GM18511 (cell line): ENCODE measurements at regions not wholly inside any gene's neighbourhood (a gene's known extent, or its start where the extent isn't known, plus 50 kb on each side); places are given as distances from the start of the nearest gene placed in this dataset.

Experiments used
- ATAC-seq: cut with Tn5 transposase; IDR thresholded peaks from one replicate; pipeline ENCODE4 v1.9.1; 2021; ENCODE audit warnings: mild to moderate bottlenecking, moderate library complexity; ENCODE audit not compliant: unreplicated experiment

- ATAC-seq: no peak
These were observed 106.5 kb downstream of the CDH26 start for GRCh38 chr20:60064554-60065196.

DNA sequence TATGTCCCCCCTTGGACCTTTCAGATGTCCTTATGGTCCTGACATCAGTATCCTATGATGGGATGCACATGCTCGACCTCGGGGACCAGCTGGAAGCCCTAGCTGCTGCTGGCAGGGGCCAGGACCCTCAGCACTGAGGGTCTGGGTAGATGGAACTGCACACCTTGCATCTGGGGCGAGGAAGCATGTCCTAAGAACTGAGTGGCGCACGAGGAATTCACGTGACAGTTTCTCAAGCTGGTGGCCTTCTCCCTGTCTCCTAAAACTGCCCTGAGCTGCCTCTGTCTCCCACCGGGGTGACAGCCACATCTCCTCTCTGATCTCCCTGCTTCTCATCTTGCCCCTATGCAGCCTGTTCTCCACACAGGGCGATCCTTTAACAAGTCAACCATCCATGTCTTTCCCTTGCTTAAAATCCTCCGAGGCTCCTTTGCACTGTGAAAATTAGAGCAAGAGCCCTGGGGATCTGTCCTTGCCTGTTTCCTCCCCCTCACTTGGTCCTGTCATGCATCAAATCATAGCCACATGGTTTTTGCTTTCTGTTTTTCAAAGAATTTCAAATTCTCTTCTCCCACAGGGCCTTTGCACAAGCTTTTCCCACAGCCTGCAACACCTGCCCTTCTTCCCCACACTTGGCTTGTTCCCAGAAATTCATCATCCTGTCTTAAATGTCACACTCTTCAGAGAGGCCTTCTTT is 107.7 kb downstream of the CDH26 start:
- no peak for ATAC-seq

DNA sequence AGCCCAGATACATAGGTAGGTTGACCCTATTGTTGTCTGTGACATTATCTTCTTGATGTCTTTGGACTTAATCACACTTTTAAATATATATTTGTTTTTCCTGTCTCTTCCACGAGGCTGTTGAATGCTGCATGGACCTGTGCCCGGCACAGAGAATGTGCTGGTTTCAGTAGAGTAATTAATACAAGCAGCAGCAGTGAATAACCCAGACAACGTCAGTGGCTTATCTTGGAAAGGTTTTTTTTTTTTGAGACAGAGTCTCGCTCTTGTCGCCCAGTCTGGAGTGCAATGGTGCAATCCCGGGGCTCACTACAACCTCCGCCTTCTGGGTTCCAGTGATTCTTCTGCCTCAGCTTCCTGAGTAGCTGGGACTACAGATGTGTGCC is 108.2 kb downstream of the CDH26 start:
- ATAC-seq: no peak

DNA sequence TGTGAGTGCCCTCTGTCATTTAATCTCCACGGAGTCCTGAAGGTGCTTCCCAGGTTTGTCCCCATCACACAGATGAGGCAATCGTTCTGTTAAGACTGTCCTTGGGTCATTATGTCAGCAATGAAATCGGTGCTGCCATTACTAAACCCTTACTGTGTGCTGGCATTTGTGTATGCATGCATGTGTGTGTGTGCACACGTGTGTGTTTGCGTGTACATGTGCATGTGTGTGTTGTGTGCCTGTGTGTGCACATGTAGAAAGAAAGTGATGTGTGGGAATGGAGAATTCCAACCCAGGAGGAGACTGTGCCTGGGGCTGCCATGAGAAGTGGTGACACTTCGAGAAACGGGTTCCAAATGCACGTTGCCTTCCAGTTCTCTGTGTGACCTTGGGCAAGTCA is 110.3 kb downstream of the CDH26 start:
- no peak for ATAC-seq

DNA sequence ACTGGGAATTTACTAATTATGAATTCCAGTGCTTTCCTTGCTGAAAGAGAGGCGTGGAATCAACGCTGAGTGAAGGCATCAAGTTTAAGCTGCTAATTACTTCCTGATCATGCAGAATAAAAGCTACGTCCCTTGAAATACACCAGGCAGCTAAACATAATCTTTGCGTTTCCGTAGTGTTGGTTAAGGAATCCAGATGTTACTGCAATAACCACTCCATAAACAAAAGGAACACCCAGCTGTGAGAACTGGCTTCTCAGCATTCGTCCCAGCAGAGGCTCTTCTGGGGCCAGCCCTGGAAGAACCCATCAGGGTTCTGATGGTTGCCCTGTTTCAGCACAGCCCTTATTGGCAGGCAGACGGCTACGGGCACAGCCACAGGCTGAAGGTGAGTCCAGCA is 111.4 kb downstream of the CDH26 start:
- no peak for ATAC-seq

GRCh38 chr20:60070791-60071190 is 112.6 kb downstream of the CDH26 start:
- ATAC-seq: no peak

- ATAC-seq: no peak
These were observed 113.7 kb downstream of the CDH26 start for GRCh38 chr20:60071965-60072364.

- no peak for ATAC-seq
These were observed 114.9 kb downstream of the CDH26 start for GRCh38 chr20:60073086-60073485.

GRCh38 chr20:60073504-60073903 is 115.3 kb downstream of the CDH26 start:
- no peak for ATAC-seq

DNA sequence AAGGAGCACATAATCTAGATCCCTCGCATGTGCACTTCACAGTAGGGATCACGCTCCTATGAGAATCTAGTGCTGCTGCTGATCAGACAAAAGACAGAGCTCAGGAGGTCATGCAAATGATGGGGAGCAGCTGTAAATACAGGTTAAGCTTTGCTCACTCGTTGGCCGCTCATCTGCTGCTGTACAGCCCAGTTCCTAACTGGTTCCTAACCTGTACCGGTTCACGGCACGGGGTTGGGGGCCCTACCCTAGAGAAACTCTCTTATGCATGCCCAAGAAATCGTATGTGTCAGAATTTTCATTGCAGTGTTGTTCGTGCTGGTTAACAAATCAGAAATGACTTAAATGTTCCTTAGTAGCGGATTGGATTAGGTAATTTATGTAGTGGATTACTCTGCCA is 116.1 kb downstream of the CDH26 start:
- no peak for ATAC-seq

DNA sequence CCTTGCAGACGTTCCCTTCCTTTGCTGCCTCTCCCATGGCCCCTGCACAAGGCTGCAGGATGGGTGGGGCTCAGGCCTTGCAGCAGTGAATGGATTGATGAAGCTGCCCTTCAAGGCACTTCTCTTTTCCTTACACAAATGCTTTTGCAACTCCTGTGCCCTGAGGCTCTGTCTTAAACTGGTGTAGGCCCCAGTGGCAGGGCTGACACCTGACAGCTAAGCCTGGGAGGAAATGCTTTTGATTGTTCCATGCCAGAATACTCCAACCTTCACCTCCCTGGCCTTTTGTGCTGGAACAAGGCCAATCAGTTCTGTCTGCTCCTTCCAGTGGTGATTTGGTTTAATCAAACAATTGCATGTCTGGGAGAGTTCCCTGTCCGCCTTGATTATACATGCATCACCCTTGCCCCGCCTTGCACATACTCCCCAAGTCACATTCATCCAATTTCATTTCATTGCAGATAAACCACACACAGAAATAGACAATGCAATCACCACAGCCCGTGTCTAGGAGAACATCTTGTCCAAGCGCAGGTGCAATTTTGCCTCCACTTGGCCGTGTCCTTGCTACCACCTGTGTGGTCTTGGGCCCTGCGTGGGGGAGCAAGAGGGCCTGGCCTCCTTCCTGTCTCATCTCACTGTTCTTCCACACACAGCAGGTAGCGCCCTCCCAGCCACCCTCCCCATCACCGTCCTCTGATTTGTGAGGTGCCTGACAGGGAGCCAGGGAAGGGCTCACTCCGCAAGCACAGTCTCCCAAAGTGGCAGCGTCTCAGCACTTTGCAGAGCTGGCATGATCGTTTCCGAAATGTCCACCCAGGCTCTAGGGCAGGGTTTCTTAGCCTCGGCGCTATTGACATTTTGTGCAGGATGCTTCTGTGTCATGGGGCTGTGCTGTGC is 120.4 kb downstream of the CDH26 start:
- ATAC-seq: no peak

DNA sequence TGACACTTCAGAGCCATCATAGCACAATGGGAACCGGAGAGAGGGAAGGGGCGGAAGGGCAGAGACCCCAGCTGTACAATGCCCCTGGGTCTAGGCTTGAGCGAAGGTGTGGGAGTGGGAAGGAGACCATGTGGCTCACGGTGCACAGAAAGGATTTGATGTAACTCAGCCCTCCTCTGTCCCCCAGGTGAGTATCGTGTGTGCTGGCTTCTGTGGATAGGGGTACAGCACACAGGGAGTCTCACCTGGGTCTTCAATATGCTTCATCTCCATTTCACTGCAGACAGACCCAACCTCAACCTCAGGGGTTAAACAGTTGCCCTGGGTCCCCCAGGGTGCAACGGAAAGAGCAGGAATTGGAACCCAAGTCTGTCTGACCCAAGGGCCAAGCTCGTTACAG is 122.2 kb downstream of the CDH26 start:
- ATAC-seq: no peak

DNA sequence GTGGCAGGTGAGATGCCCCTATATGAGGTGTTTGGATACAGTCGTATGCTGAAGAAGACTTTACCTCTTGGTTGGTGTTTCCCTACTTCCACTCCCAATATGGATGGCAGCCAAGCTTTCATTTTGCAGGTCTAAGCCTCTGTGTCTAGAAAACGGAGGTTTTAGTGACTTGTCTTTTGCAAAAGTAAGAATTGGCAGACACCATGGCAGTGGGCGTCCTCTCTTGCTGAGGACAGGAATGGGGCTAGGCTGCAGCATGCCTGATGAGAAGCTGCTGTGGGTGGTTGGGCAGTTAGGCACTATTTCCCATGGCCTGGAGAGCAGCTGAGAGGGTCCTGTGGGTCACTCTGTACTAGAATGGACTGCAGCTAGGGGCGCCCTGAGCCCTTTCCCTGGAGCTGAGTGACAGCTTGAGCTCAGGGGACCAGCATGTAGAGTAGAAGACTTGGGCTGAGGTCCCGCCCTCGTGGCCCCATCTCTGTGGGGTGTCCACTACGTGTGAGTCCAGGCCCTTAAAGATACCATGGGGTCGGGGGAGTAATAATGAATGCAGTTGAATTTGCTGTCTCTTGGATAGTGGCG is 127.4 kb downstream of the CDH26 start:
- ATAC-seq: no peak

DNA sequence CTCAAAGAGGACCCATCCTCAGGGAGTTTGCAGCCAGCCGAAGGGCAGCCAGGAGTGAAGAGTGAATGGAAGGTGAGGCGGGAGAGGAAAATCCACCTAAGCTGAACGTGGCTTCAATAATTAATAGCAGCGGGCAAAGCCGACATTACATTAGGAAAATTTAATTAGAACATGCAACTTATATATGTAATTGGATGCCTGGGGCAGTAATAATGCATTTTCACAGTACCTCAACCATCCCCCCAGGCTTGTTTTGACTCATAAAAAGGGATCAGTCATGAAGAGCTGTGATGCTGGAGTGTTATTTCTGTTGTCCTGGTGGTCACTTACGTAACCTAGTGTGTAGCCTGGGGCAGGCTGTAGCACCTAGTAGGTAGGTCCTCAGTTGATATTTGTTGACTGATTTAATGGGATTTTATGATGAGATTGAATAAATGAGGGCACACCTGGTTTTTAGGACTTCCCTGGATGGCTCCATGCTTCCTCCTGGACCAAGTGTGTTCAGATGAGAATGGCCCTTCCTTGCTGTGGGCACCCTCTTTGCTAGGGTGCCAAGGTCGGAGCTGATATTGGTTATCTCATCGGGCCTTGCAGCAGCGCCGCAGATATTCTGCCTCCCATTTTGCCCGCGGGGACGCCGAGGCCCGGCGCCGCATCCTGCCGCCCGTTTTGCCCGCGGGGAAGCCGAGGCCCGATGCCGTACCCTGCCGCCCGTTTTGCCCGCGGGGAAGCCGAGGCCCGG is 128.8 kb downstream of the CDH26 start:
- ATAC-seq: no peak

DNA sequence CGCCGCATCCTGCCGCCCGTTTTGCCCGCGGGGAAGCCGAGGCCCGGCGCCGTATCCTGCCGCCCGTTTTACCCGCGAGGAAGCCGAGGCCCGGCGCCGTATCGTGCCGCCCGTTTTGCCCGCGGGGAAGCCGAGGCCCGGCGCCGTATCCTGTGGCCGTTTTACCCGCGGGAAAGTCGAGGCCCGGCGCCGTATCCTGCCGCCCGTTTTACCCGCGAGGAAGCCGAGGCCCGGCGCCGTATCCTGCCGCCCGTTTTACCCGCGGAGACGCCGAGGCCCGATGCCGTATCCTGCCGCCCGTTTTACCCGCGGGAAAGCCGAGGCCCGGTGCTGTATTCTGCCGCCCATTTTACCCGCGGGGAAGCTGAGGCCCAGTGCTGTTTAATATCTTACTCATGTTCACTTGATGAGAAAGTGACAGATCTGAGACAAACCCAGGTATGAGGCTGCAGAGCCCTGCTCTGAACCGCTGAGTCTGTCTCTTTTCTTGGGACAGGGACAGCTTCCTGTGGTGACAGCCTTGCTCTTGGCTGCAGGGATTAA is 129.4 kb downstream of the CDH26 start:
- ATAC-seq: no peak

DNA sequence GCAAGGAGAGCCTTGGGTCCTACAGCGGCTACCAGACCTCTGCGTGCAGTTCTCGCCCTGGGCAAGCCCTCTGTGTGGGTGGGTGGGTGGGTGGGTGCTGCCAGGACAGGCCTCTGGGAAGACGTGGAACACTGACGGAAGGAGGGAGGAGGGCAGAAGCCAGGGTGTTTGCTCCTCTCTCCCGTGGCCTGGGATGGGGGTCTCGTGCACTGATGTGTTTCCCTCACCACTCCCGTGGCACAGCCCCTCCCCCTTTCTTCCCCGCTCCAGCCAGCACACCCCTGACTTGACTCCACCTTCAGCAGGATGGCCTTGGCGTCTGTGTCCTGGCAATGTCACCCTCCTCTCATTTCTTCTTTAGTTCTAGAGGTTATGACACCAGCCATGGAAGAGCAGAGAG is 130.0 kb downstream of the CDH26 start:
- ATAC-seq: no peak

- no peak for ATAC-seq
These were observed 132.4 kb downstream of the CDH26 start for GRCh38 chr20:60090631-60091030.

DNA sequence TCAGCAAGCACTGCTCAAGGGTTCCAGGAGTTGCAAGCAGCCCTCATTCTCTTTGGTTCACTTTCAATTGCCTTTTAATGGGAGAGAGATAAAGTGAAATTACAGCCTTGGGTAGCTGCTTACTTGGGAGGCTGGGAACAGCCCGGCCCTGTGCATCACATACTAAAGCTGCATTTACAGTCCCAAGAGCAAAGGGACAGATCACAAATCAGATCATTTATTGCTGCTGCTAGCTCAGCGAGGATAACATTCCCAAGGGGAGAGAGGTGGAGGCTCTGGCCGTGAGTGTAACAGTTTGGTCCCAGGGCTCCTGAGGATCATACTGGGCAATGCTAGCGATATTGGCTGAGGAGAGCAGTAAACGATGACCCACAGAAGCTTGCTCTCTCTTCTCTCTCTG is 133.1 kb downstream of the CDH26 start:
- ATAC-seq: no peak

GRCh38 chr20:60091861-60092260 is 133.6 kb downstream of the CDH26 start:
- no peak for ATAC-seq

DNA sequence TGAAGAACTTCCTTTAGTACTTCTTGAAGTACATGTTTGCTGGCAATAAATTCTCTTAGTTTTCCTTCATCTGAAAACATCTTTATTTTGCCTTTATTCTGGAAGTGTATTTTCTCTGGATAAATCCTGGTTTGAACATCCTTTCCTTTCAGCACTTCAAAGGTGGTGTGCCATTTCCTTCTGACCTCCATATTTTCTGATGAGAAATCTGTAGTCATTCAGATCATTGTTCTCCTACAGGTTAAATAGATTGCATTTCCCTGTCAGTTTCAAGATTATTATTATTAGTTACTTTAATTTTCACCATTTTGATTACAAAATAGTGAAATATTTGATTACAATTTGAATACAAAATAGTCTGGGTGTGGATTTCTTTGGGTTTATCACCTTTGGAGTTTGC is 134.5 kb downstream of the CDH26 start:
- no peak for ATAC-seq

DNA sequence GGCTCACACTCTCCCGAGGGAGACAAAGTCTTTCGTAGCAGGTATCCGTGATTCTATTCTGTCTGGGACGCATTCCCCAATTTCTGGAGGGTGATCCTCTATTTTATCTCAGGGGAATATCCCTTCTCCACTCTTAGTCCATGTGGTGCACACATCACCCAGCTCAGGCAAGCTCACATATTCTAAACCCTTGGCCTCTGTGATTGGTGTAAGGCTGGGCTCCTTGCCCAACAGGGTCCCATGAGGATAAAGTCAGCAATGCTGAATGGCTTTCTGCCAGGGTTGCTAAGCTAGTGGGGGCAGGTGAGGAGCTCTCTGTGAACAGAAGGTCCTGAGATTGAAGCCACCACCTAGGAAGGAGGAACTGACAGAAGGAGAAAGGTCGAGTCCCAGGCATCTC is 137.2 kb downstream of the CDH26 start:
- ATAC-seq: no peak
